ENCODE measurements at regions not wholly inside any gene's neighbourhood (a gene's known extent, or its start where the extent isn't known, plus 50 kb on each side); places are given as distances from the start of the nearest gene placed in this dataset.

GRCh38 chr3:63047068-63047467 lies 171.9 kb upstream of the CADPS start:
- TF ChIP-seq CTCF (IDR thresholded peaks at IDR 0.05), result no peak
- TF ChIP-seq EZH2 (IDR thresholded peaks at IDR 0.05; ENCODE audit: borderline replicate concordance, insufficient read depth, low read depth, low read length, poor library complexity, severe bottlenecking), result no peak
